HepG2 (cell line): ENCODE measurements at regions not wholly inside any gene's neighbourhood (a gene's known extent, or its start where the extent isn't known, plus 50 kb on each side); places are given as distances from the start of the nearest gene placed in this dataset.

Experiments
- CHD2 ChIP-seq: IDR thresholded peaks from 2 replicates; pipeline ENCODE4 v1.6.1; 2011; ENCODE audit warnings: low read depth, low read length, improper control_type of control experiment
- CREM ChIP-seq, 2 experiments: sonication (generic) in 1 of 2; formaldehyde crosslinking in 1 of 2; IDR thresholded peaks; 2 replicates each; pipeline versions ENCODE4 v1.4.0 to v1.6.1; 2016 to 2020; ENCODE audit warnings: antibody characterized with exemption in 1 of 2, mild to moderate bottlenecking in 1 of 2, missing genetic modification reagents in 1 of 2
- FOSL2 ChIP-seq: sonication (generic); formaldehyde crosslinking; IDR thresholded peaks from 2 replicates; pipeline ENCODE4 v1.4.0; 2020; ENCODE audit warnings: missing genetic modification reagents
- IRF1 ChIP-seq: sonication (generic); formaldehyde crosslinking; IDR thresholded peaks from 2 replicates; pipeline ENCODE4 v1.4.0; 2020; ENCODE audit warnings: low read depth, mild to moderate bottlenecking, missing genetic modification reagents
- PLSCR1 ChIP-seq: sonication (generic); formaldehyde crosslinking; IDR thresholded peaks from 2 replicates; pipeline ENCODE4 v1.5.0; 2020; ENCODE audit warnings: missing genetic modification reagents, mild to moderate bottlenecking, borderline replicate concordance
- RBM39 ChIP-seq: fragments of 200-400 bp; formaldehyde crosslinking; IDR thresholded peaks from one replicate; pipeline ENCODE4 v1.6.1; 2018; ENCODE audit warnings: antibody characterized with exemption, mild to moderate bottlenecking, low read depth, low read length; ENCODE audit not compliant: poor library complexity, severe bottlenecking
- ZNF547 ChIP-seq: sonication (generic); formaldehyde crosslinking; IDR thresholded peaks from 2 replicates; pipeline ENCODE4 v1.5.1; 2020; ENCODE audit warnings: mild to moderate bottlenecking, missing genetic modification reagents
- ZNF564 ChIP-seq: sonication (generic); formaldehyde crosslinking; IDR thresholded peaks from 2 replicates; pipeline ENCODE4 v1.8.1; 2023; ENCODE audit warnings: mild to moderate bottlenecking, missing genetic modification reagents
- ZNF775 ChIP-seq: sonication (generic); formaldehyde crosslinking; IDR thresholded peaks from 2 replicates; pipeline ENCODE4 v1.4.0; 2020; ENCODE audit warnings: missing genetic modification reagents, mild to moderate bottlenecking, moderate library complexity, borderline replicate concordance

GRCh38 chr2:59993726-59994125 is 559.7 kb downstream of the BCL11A start:
- no peak for TF ChIP-seq ZNF547 (CRISPR knock-in tag)
- TF ChIP-seq RBM39: no peak
- TF ChIP-seq ZNF564 (CRISPR knock-in tag): no peak
- no peak for TF ChIP-seq CREM (IDR thresholded peaks at IDR 0.05)
- TF ChIP-seq CREM (CRISPR knock-in tag; IDR thresholded peaks at IDR 0.05): no peak
- TF ChIP-seq PLSCR1: no peak
- no peak for TF ChIP-seq IRF1
- TF ChIP-seq CHD2: no peak
- TF ChIP-seq ZNF775: no peak
- TF ChIP-seq FOSL2 (CRISPR knock-in tag): no peak
